Panc1 (cell line): ENCODE measurements at regions not wholly inside any gene's neighbourhood (a gene's known extent, or its start where the extent isn't known, plus 50 kb on each side); places are given as distances from the start of the nearest gene placed in this dataset.

Experiments
- ATAC-seq: fragments of 200-7000 bp; cut with Tn5 transposase; 2 replicates; pipeline ENCODE4 v1.9.1; 2020; ENCODE audit warnings: mild to moderate bottlenecking, moderate library complexity
- BruUV-seq: library from RNA; stranded (reverse); fragments of 400-500 nt; replicated peaks from 2 replicates; lab custom pipeline; 2021; lab: Mats Ljungman, UMichigan
- CTCF ChIA-PET: fragments of 300-600 bp; sonication (Branson Sonifier 250); formaldehyde crosslinking; loops from one replicate; lab custom pipeline; 2022; ENCODE audit warnings: antibody characterized with exemption; lab: Charles Lee
- POLR2A ChIA-PET: fragments of 300-600 bp; sonication (Branson Sonifier 250); formaldehyde crosslinking; loops from one replicate; lab custom pipeline; 2022; ENCODE audit warnings: antibody characterized with exemption; lab: Charles Lee
- DNase-seq: peaks from one replicate; pipeline ENCODE4 v3.0.0-alpha.2; 2010; ENCODE audit warnings: low read depth, low spot score
- H3K27ac ChIP-seq: 2 replicates; pipeline ENCODE4 v1.5.1; 2011; ENCODE audit warnings: mild to moderate bottlenecking, low read length, inconsistent platforms
- H3K27me3 ChIP-seq: fragments of 200-500 bp; sonication (Bioruptor generic); 2 replicates; pipeline ENCODE4 v1.6.0; 2014; ENCODE audit warnings: low read length, inconsistent platforms; ENCODE audit not compliant: control insufficient read depth, insufficient read depth
- H3K36me3 ChIP-seq: fragments of 200-500 bp; sonication (Bioruptor generic); 2 replicates; pipeline ENCODE4 v1.5.1; 2014; ENCODE audit warnings: inconsistent platforms, mild to moderate bottlenecking, low read length, moderate library complexity; ENCODE audit not compliant: control insufficient read depth, insufficient read depth
- H3K4me1 ChIP-seq: 2 replicates; pipeline ENCODE4 v1.5.1; 2011; ENCODE audit warnings: inconsistent platforms, mild to moderate bottlenecking, low read length, moderate library complexity; ENCODE audit not compliant: control insufficient read depth, insufficient read depth
- H3K4me3 ChIP-seq, 2 experiments: 2 replicates each; pipeline ENCODE4 v1.5.1; 2011 to 2012; ENCODE audit warnings: low read depth in 2 of 2, low read length in 2 of 2, mild to moderate bottlenecking in 2 of 2, inconsistent platforms in 1 of 2, moderate library complexity in 1 of 2
- H3K9me3 ChIP-seq: fragments of 200-500 bp; sonication (Bioruptor generic); 2 replicates; pipeline ENCODE4 v1.5.1; 2014; ENCODE audit warnings: low read depth, mild to moderate bottlenecking, inconsistent platforms, low read length, moderate library complexity; ENCODE audit not compliant: control insufficient read depth, insufficient read depth
- CTCF ChIP-seq: fragments of 450-650 bp; IDR thresholded peaks from 2 replicates; pipeline ENCODE4 v1.5.1; 2017; ENCODE audit warnings: mild to moderate bottlenecking
- POLR2AphosphoS5 ChIP-seq: IDR thresholded peaks from 2 replicates; pipeline ENCODE4 v1.6.1; 2012; ENCODE audit warnings: mild to moderate bottlenecking, low read depth, low read length, moderate library complexity
- REST ChIP-seq, 2 experiments: IDR thresholded peaks; 2 replicates each; pipeline ENCODE4 v1.6.1; 2011 to 2012; ENCODE audit warnings: low read depth in 2 of 2, control low read depth in 1 of 2, low read length in 1 of 2, mild to moderate bottlenecking in 1 of 2, moderate library complexity in 1 of 2; ENCODE audit not compliant: insufficient read depth in 1 of 2
- SIN3A ChIP-seq: IDR thresholded peaks from 2 replicates; pipeline ENCODE4 v1.6.1; 2012; ENCODE audit warnings: low read depth, mild to moderate bottlenecking, low read length, moderate library complexity, borderline replicate concordance; ENCODE audit not compliant: insufficient read depth
- TCF7L2 ChIP-seq: IDR thresholded peaks from 2 replicates; pipeline ENCODE4 v1.6.1; 2011; ENCODE audit warnings: mild to moderate bottlenecking, low read depth, low read length, inconsistent platforms
- in situ Hi-C: cut with HindIII; loops from 2 replicates; pipeline ENCODE4 v1.10.0; 2016; ENCODE audit warnings: low sequenced_read_pairs, low pct_unique_long_range_greater_than_20kb
- intact Hi-C: fragments of 100-400 bp; cut with micrococcal nuclease; formaldehyde crosslinking; loops from one replicate; pipeline ENCODE4 v1.10.0; 2022; ENCODE audit not compliant: unreplicated experiment

GRCh38 chr13:58472483-58472882 is 840.9 kb downstream of the PCDH17 start:
- TF ChIP-seq REST (IDR thresholded peaks at IDR 0.05; ENCODE audit: insufficient read depth in 1 of 2, low read depth in 2 of 2, low read length in 1 of 2) = no peak
- no peak for TF ChIP-seq TCF7L2
- TF ChIP-seq SIN3A = no peak
- TF ChIP-seq CTCF = no peak
- TF ChIP-seq POLR2AphosphoS5 = no peak
- Histone ChIP-seq H3K27me3 (no peaks in the 10 kb centered on the region), H3K4me1 (no peaks in the 10 kb centered on the region), H3K9me3 (no peaks in the 10 kb centered on the region), H3K27ac (no peak overlapping the region), H3K4me3 (no peak overlapping the region), H3K36me3 (no peaks in the 10 kb centered on the region)
- ATAC-seq (no peak), DNase-seq (no peak)
- BruUV-seq = no TSS peak
- ChIA-PET POLR2A (no interaction called here), CTCF (no interaction called here)
- in situ Hi-C loops = no loop called here
- intact Hi-C loops = no loop called here

- H3K27ac ChIP-seq = no peak overlapping the region
- H3K4me3 ChIP-seq = no peak overlapping the region
- POLR2A ChIA-PET = no interaction called here
- DNase-seq (no peak), ATAC-seq (no peak)
- BruUV-seq = no TSS peak
- TF ChIP-seq REST (IDR thresholded peaks at IDR 0.05; ENCODE audit: insufficient read depth in 1 of 2, low read depth in 2 of 2, low read length in 1 of 2) = no peak
- no peak for TF ChIP-seq SIN3A
- TF ChIP-seq TCF7L2 = no peak
- TF ChIP-seq POLR2AphosphoS5 = no peak
- TF ChIP-seq CTCF = no peak
- no peaks in the 10 kb centered on the region for H3K27me3 ChIP-seq
- H3K4me1 ChIP-seq = no peaks in the 10 kb centered on the region
- CTCF ChIA-PET = no interaction called here
- H3K36me3 ChIP-seq = no peaks in the 10 kb centered on the region
- intact Hi-C loops = no loop called here
- in situ Hi-C loops = no loop called here
- no peaks in the 10 kb centered on the region for H3K9me3 ChIP-seq
Measured at GRCh38 chr13:58474581-58474980, 843.0 kb downstream of the PCDH17 start.
